Tibial nerve (tissue), 3 donors: ENCODE measurements at regions not wholly inside any gene's neighbourhood (a gene's known extent, or its start where the extent isn't known, plus 50 kb on each side); places are given as distances from the start of the nearest gene placed in this dataset.

ENCODE experiments used
- POLR2A ChIP-seq, 2 donors: fragments of 450-650 bp; IDR thresholded peaks; one replicate each; pipeline ENCODE4 v1.6.1; 2017; ENCODE audit warnings: antibody characterized with exemption in 2 of 2, mild to moderate bottlenecking in 2 of 2, moderate library complexity in 2 of 2
- TF ChIP-seq, protein P1 (sequence below), 5 experiments: fragments of 200-600 bp in 3 of 5; fragments of 450-650 bp in 2 of 5; sonication (generic) in 3 of 5; IDR thresholded peaks; one replicate each; pipeline ENCODE4 v1.5.1; 2016 to 2019; ENCODE audit warnings: antibody characterized with exemption in 5 of 5, mild to moderate bottlenecking in 3 of 5, moderate library complexity in 2 of 5

DNA sequence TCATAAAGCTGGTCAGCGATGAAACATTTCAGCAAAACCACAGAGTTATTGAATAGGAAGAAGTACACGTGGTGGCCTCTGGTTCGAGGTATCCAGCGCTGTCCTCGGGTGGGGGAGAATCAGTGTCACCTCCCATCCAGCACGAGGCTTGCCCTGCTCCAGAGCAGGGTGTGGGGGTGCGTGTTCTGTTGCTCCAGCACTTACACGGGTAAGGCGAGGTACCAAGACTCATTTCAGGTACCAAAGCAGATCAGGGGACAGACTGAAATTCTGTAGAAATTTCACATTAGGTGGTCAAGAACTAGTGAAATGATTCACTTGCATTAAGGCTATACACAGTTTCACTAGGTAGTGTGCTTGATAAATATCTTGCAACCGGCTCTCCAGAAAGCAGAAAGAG lies 164.2 kb upstream of the SOX1 start:
- TF ChIP-seq, protein P1, sequence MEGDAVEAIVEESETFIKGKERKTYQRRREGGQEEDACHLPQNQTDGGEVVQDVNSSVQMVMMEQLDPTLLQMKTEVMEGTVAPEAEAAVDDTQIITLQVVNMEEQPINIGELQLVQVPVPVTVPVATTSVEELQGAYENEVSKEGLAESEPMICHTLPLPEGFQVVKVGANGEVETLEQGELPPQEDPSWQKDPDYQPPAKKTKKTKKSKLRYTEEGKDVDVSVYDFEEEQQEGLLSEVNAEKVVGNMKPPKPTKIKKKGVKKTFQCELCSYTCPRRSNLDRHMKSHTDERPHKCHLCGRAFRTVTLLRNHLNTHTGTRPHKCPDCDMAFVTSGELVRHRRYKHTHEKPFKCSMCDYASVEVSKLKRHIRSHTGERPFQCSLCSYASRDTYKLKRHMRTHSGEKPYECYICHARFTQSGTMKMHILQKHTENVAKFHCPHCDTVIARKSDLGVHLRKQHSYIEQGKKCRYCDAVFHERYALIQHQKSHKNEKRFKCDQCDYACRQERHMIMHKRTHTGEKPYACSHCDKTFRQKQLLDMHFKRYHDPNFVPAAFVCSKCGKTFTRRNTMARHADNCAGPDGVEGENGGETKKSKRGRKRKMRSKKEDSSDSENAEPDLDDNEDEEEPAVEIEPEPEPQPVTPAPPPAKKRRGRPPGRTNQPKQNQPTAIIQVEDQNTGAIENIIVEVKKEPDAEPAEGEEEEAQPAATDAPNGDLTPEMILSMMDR (IDR thresholded peaks at IDR 0.05), result no peak
- no peak for TF ChIP-seq POLR2A (IDR thresholded peaks at IDR 0.05)
